Posterior vena cava (tissue), 2 donors: ENCODE measurements at regions not wholly inside any gene's neighbourhood (a gene's known extent, or its start where the extent isn't known, plus 50 kb on each side); places are given as distances from the start of the nearest gene placed in this dataset.
"Not testable (repeated sequence)": the region's sequence is repeated elsewhere in the genome, so short reads cannot be mapped to it uniquely, and the experiment has no call there.

Experiments
- DNase-seq: peaks from one replicate; pipeline ENCODE4 v3.0.0-alpha.2; 2020; ENCODE audit warnings: low spot score
- intact Hi-C, 2 donors: fragments of 100-400 bp; cut with DNase I; formaldehyde crosslinking; loops; one replicate each; pipeline versions ENCODE4 v1.14.1 to v1.14.2; 2022 to 2023
- donor health status: DM: yes; HTN: yes; CAD: no.
- donor health status: DM: yes; HTN: yes; CAD: no.

GRCh38 chr5:27963050-27963783 lies 924.8 kb upstream of the CDH9 start:
- DNase-seq = peak; percentile 52
- intact Hi-C loops = no loop called here

GRCh38 chr5:27962198-27962597 lies 923.8 kb upstream of the CDH9 start:
- no peak for DNase-seq
- intact Hi-C loops = no loop called here

GRCh38 chr5:27947088-27947487 lies 908.7 kb upstream of the CDH9 start:
- intact Hi-C loops = no loop called here
- DNase-seq = no peak

- DNase-seq = no peak
- intact Hi-C loops = no loop called here
Measured at GRCh38 chr5:27944471-27944870, 906.1 kb upstream of the CDH9 start.

GRCh38 chr5:27938989-27939388 lies 900.6 kb upstream of the CDH9 start:
- intact Hi-C loops = no loop called here
- no peak for DNase-seq

GRCh38 chr5:27928060-27928459 lies 889.7 kb upstream of the CDH9 start:
- intact Hi-C loops = no loop called here
- no peak for DNase-seq

- DNase-seq = no peak
- intact Hi-C loops = no loop called here
Measured at GRCh38 chr5:27911216-27911615, 872.8 kb upstream of the CDH9 start.

- intact Hi-C loops = no loop called here
- DNase-seq = no peak
Measured at GRCh38 chr5:27908341-27908740, 870.0 kb upstream of the CDH9 start.

- DNase-seq = no peak
- intact Hi-C loops = no loop called here
Measured at GRCh38 chr5:27906931-27907601, 868.7 kb upstream of the CDH9 start.

GRCh38 chr5:27906481-27906880 lies 868.1 kb upstream of the CDH9 start:
- intact Hi-C loops = no loop called here
- no peak for DNase-seq

- DNase-seq = no peak
- intact Hi-C loops = no loop called here
Measured at GRCh38 chr5:27900761-27901160, 862.4 kb upstream of the CDH9 start.

GRCh38 chr5:27876071-27876470 lies 837.7 kb upstream of the CDH9 start:
- DNase-seq = no peak
- intact Hi-C loops = no loop called here

GRCh38 chr5:27875148-27875547 lies 836.8 kb upstream of the CDH9 start:
- DNase-seq = no peak
- intact Hi-C loops = no loop called here

- DNase-seq = no peak
- intact Hi-C loops = no loop called here
Measured at GRCh38 chr5:27868292-27868691, 829.9 kb upstream of the CDH9 start.

- intact Hi-C loops = no loop called here
- no peak for DNase-seq
Measured at GRCh38 chr5:27855491-27855890, 817.1 kb upstream of the CDH9 start.

- DNase-seq = no peak
- intact Hi-C loops = no loop called here
Measured at GRCh38 chr5:27854243-27854852, 816.0 kb upstream of the CDH9 start.

GRCh38 chr5:27845248-27845647 lies 806.9 kb upstream of the CDH9 start:
- intact Hi-C loops = no loop called here
- DNase-seq = no peak

GRCh38 chr5:27836704-27837103 lies 798.3 kb upstream of the CDH9 start:
- intact Hi-C loops, DNase-seq: not testable (repeated sequence)

- DNase-seq = no peak
- intact Hi-C loops = no loop called here
Measured at GRCh38 chr5:27832886-27833285, 794.5 kb upstream of the CDH9 start.

GRCh38 chr5:27830546-27830945 lies 792.2 kb upstream of the CDH9 start:
- no peak for DNase-seq
- intact Hi-C loops = no loop called here

GRCh38 chr5:27821681-27822080 lies 783.3 kb upstream of the CDH9 start:
- intact Hi-C loops = loop anchor here in 1 of 2 donors (10.0 kb wide), 1 partner anchor 583 kb away; no protein-coding TSS in a partner anchor
- no peak for DNase-seq
